ENCODE measurements at regions not wholly inside any gene's neighbourhood (a gene's known extent, or its start where the extent isn't known, plus 50 kb on each side); places are given as distances from the start of the nearest gene placed in this dataset.

GRCh38 chr13:33678906-33679657 is 138.9 kb upstream of the RFC3 start (continued):
- TF ChIP-seq ZBTB4 (CRISPR knock-in tag; IDR thresholded peaks at IDR 0.05), result no peak
- no peak for TF ChIP-seq SUZ12 (IDR thresholded peaks at IDR 0.05; ENCODE audit: unreplicated experiment)
- peak; percentile 70 for TF ChIP-seq MEF2B (IDR thresholded peaks at IDR 0.05; ENCODE audit: partially characterized antibody, poor library complexity, severe bottlenecking)
- TF ChIP-seq, protein P1, sequence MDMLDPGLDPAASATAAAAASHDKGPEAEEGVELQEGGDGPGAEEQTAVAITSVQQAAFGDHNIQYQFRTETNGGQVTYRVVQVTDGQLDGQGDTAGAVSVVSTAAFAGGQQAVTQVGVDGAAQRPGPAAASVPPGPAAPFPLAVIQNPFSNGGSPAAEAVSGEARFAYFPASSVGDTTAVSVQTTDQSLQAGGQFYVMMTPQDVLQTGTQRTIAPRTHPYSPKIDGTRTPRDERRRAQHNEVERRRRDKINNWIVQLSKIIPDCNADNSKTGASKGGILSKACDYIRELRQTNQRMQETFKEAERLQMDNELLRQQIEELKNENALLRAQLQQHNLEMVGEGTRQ (IDR thresholded peaks at IDR 0.05; ENCODE audit: borderline replicate concordance, low read depth, low read length), result no peak
- TF ChIP-seq ZBTB40 (IDR thresholded peaks at IDR 0.05; ENCODE audit: borderline replicate concordance), result no peak
- 0 out of 2 replicates have a peak, but pooled peaks have one; percentile 19 for TF ChIP-seq GATAD2B (conservative IDR thresholded peaks at IDR 0.05; ENCODE audit: low read depth)
- no peak for TF ChIP-seq PBX3 (IDR thresholded peaks at IDR 0.05; ENCODE audit: insufficient replicate concordance, low read depth, low read length)
- TF ChIP-seq CEBPB (IDR thresholded peaks at IDR 0.05; ENCODE audit: borderline replicate concordance in 1 of 2, low read depth in 2 of 2, low read length in 2 of 2), result peak in 1 of 2 experiments; percentile 93; a peak in 2 of 4 replicates
- no peak for TF ChIP-seq PAX8 (IDR thresholded peaks at IDR 0.05)
- TF ChIP-seq IKZF1 (conservative IDR thresholded peaks at IDR 0.05), result peak; percentile 89
- TF ChIP-seq ELK1 (IDR thresholded peaks at IDR 0.05; ENCODE audit: low read depth, low read length), result no peak; the same call in 1 of the 2 replicates
- no peak for TF ChIP-seq RBBP5 (conservative IDR thresholded peaks at IDR 0.05)
- TF ChIP-seq ATF7 (IDR thresholded peaks at IDR 0.05; ENCODE audit: low read depth), result peak; percentile 95
- TF ChIP-seq SRF (IDR thresholded peaks at IDR 0.05; ENCODE audit: low read depth in 2 of 2, low read length in 2 of 2), result no peak
- TF ChIP-seq RUNX3 (IDR thresholded peaks at IDR 0.05; ENCODE audit: low read length), result peak; percentile 85
- no peak for TF ChIP-seq CHD1 (IDR thresholded peaks at IDR 0.05; ENCODE audit: low read depth, low read length)
- TF ChIP-seq STAT1 (conservative IDR thresholded peaks at IDR 0.05), result no peak; the same call in 1 of the 2 replicates

All from GM12878 (cell line).